K562 (cell line): ENCODE measurements at regions not wholly inside any gene's neighbourhood (a gene's known extent, or its start where the extent isn't known, plus 50 kb on each side); places are given as distances from the start of the nearest gene placed in this dataset.

Source experiments
- ATAC-seq: fragments of 200-7000 bp; cut with Tn5 transposase; 3 replicates; pipeline ENCODE4 v1.9.1; 2020; ENCODE audit warnings: moderate library complexity
- BruUV-seq: library from RNA; stranded (reverse); fragments of 400-500 nt; replicated peaks from 2 replicates; lab custom pipeline; 2021; lab: Mats Ljungman, UMichigan
- CTCF ChIA-PET: fragments of 300-600 bp; formaldehyde crosslinking; extraction: SDS; loops from one replicate; lab custom pipeline; 2021; ENCODE audit warnings: low intra/inter-chr PET ratio; lab: Yijun Ruan, JAX
- POLR2A ChIA-PET: fragments of 300-600, 350-650 bp; sonication (Branson Sonifier 250); formaldehyde crosslinking; extraction: SDS; loops from one replicate; lab custom pipeline; 2021; ENCODE audit warnings: antibody characterized with exemption, inconsistent platforms; lab: Yijun Ruan, JAX
- DNase-seq, 4 experiments: peaks; one replicate each; pipeline versions ENCODE4 v3.0.0 to v3.0.0-alpha.2; 2011 to 2018; ENCODE audit warnings: low spot score in 3 of 4, mixed read lengths in 3 of 4; ENCODE audit errors: extremely low read depth in 1 of 4
- FAIRE-seq: peaks from 2 replicates; lab custom pipeline; 2011; peaks lifted over from hg19 to GRCh38; lab: Jason Lieb, UNC
- H2AFZ ChIP-seq: 2 replicates; pipeline ENCODE4 v1.6.0; 2011; ENCODE audit warnings: low read depth, low read length, control low read depth, inconsistent platforms
- H3K27ac ChIP-seq: fragments of 200-600 bp; 3 replicates; pipeline ENCODE4 v1.8.0; 2011; ENCODE audit warnings: low read depth, mild to moderate bottlenecking, control low read depth, inconsistent platforms, low read length, moderate library complexity, mixed read lengths; ENCODE audit errors: extremely low read depth
- H3K27me3 ChIP-seq, 2 experiments: fragments of 300-600 bp in 1 of 2; 2 replicates in 1 of 2; 3 replicates in 1 of 2; pipeline versions ENCODE4 v1.6.0 to v1.8.0; 2011; ENCODE audit warnings: inconsistent platforms in 2 of 2, low read length in 2 of 2, mild to moderate bottlenecking in 1 of 2, mixed read lengths in 1 of 2, moderate library complexity in 1 of 2; ENCODE audit not compliant: control insufficient read depth in 2 of 2, insufficient read depth in 2 of 2
- H3K36me3 ChIP-seq: fragments of 300-600 bp; 3 replicates; pipeline ENCODE4 v1.8.0; 2011; ENCODE audit warnings: mild to moderate bottlenecking, low read length, inconsistent platforms; ENCODE audit not compliant: control insufficient read depth, insufficient read depth
- H3K4me1 ChIP-seq, 2 experiments: fragments of 200-600 bp in 1 of 2; replicated peaks in 1 of 2; 2 replicates in 1 of 2; 3 replicates in 1 of 2; pipeline versions ENCODE4 v1.5.1 to v1.8.0; 2011; ENCODE audit warnings: inconsistent platforms in 2 of 2, low read length in 2 of 2, mild to moderate bottlenecking in 1 of 2, mixed read lengths in 1 of 2, moderate library complexity in 1 of 2; ENCODE audit not compliant: control insufficient read depth in 2 of 2, insufficient read depth in 2 of 2
- H3K4me2 ChIP-seq: 2 replicates; pipeline ENCODE4 v1.6.1; 2011; ENCODE audit warnings: low read length, control low read depth, inconsistent platforms, mixed read lengths; ENCODE audit not compliant: insufficient read depth
- H3K4me3 ChIP-seq: fragments of 200-600 bp; sonication (generic), shearing (Covaris generic); 2 replicates; pipeline ENCODE4 v1.5.1; 2016; ENCODE audit warnings: control low read depth, inconsistent platforms
- H3K79me2 ChIP-seq: fragments of 200-600 bp; 3 replicates; pipeline ENCODE4 v1.8.0; 2011; ENCODE audit warnings: low read length, inconsistent platforms; ENCODE audit not compliant: control insufficient read depth, insufficient read depth
- H3K9ac ChIP-seq, 2 experiments: 2 replicates each; pipeline versions ENCODE4 v1.6.0 to v1.6.1; 2011; ENCODE audit warnings: low read depth in 2 of 2, low read length in 2 of 2, control low read depth in 1 of 2, inconsistent platforms in 1 of 2, mild to moderate bottlenecking in 1 of 2, mixed read lengths in 1 of 2; ENCODE audit not compliant: insufficient read depth in 1 of 2
- H3K9me1 ChIP-seq: one replicate; pipeline ENCODE4 v1.6.0; 2011; ENCODE audit warnings: inconsistent platforms, mild to moderate bottlenecking, low read length, moderate library complexity; ENCODE audit not compliant: control insufficient read depth, insufficient read depth
- H3K9me3 ChIP-seq: replicated peaks from 2 replicates; pipeline ENCODE4 v1.5.1; 2011; ENCODE audit warnings: low read depth, low read length, inconsistent platforms; ENCODE audit not compliant: control insufficient read depth, insufficient read depth
- H4K20me1 ChIP-seq: replicated peaks from 2 replicates; pipeline ENCODE4 v1.6.1; 2011; ENCODE audit warnings: low read length, inconsistent platforms, mixed read lengths; ENCODE audit not compliant: control insufficient read depth, insufficient read depth
- ELF4 ChIP-seq: fragments of 450-650 bp; formaldehyde crosslinking; IDR thresholded peaks from 2 replicates; pipeline ENCODE4 v1.4.0; 2022; ENCODE audit warnings: missing genetic modification characterization
- EZH2 ChIP-seq: IDR thresholded peaks from 2 replicates; pipeline ENCODE4 v1.6.1; 2012; ENCODE audit warnings: low read depth, mild to moderate bottlenecking, inconsistent platforms, low read length, borderline replicate concordance
- FIP1L1 ChIP-seq: fragments of 200-400 bp; formaldehyde crosslinking; IDR thresholded peaks from 2 replicates; pipeline ENCODE4 v1.6.1; 2018; ENCODE audit warnings: mild to moderate bottlenecking, low read depth, low read length; ENCODE audit not compliant: poor library complexity, severe bottlenecking
- HOXB6 ChIP-seq: fragments of 250-450 bp; sonication (Bioruptor Pico); IDR thresholded peaks from 2 replicates; pipeline ENCODE4 v1.5.1; 2022; ENCODE audit warnings: mild to moderate bottlenecking, borderline replicate concordance
- KAT7 ChIP-seq: sonication (generic); formaldehyde crosslinking; IDR thresholded peaks from 2 replicates; pipeline ENCODE4 v1.8.0; 2022; ENCODE audit warnings: missing genetic modification reagents, mild to moderate bottlenecking, borderline replicate concordance
- MBD2 ChIP-seq: sonication (generic); IDR thresholded peaks from 2 replicates; pipeline ENCODE4 v1.6.1; 2016; ENCODE audit warnings: low read depth, borderline replicate concordance
- RBM25 ChIP-seq: fragments of 200-400 bp; formaldehyde crosslinking; IDR thresholded peaks from 2 replicates; pipeline ENCODE4 v1.6.1; 2018; ENCODE audit warnings: low read length, low read depth, moderate library complexity; ENCODE audit not compliant: severe bottlenecking
- TEAD2 ChIP-seq: fragments of 450-650 bp; IDR thresholded peaks from 2 replicates; pipeline ENCODE4 v1.6.1; 2016; ENCODE audit warnings: missing genetic modification characterization, control low read depth, missing compliant biosample characterization
- ZFP36 ChIP-seq: fragments of 150-350 bp; IDR thresholded peaks from 2 replicates; pipeline ENCODE4 v1.6.1; 2018; ENCODE audit warnings: low read length, low read depth; ENCODE audit not compliant: partially characterized antibody
- WGBS: fragments of 100-300 bp; shearing (Covaris generic); methylation state at CpG from one replicate; pipeline ENCODE4 v1.1.6; 2016; ENCODE audit warnings: low coverage, mixed read lengths; ENCODE audit not compliant: insufficient coverage; ENCODE audit errors: missing lambda C conversion rate; 5-methylcytosine and 5-hydroxymethylcytosine counted together
- in situ Hi-C: fragments of 300-500 bp; cut with MboI; formaldehyde crosslinking; loops from 4 replicates; pipeline ENCODE4 v1.15.0; 2018; ENCODE audit warnings: inconsistent platforms, mixed read lengths
- intact Hi-C: fragments of 100-400 bp; cut with micrococcal nuclease; formaldehyde crosslinking; loops from 2 replicates; pipeline ENCODE4 v1.14.2; 2022
- TF ChIP-seq, protein P1 (sequence below): sonication (generic); formaldehyde crosslinking; IDR thresholded peaks from 2 replicates; pipeline ENCODE4 v1.8.1; 2022; ENCODE audit warnings: missing genetic modification reagents
- TF ChIP-seq, protein P2 (sequence below), 2 experiments: IDR thresholded peaks in 1 of 2; conservative IDR thresholded peaks in 1 of 2; 2 replicates each; pipeline ENCODE4 v1.6.1; 2016; ENCODE audit warnings: low read depth in 2 of 2, mild to moderate bottlenecking in 1 of 2, missing compliant biosample characterization in 1 of 2, missing genetic modification characterization in 1 of 2, moderate library complexity in 1 of 2

DNA sequence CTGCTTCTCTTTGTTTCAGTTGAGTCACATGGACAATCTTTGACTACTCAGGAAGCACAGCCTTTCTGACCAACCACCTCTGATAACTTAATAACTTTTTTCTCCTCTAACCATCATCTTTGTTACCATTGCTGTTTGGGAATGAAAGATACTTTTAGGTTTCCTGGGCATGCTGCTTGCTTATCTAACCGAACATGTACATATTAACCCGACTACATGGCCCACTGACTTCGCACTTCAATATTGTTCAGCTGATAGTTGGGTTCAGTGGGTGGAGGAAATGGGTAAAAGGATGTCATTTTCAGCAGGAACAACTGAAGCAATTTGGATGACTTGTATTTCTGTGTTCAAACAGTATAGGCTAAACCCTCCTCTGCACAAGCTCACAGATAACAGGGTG lies 214.3 kb downstream of the SQOR start (continued):
- TF ChIP-seq MBD2 (no peak), KAT7 (CRISPR knock-in tag) (no peak), HOXB6 (CRISPR knock-in tag) (no peak), FIP1L1 (no peak)
- TF ChIP-seq, protein P1, sequence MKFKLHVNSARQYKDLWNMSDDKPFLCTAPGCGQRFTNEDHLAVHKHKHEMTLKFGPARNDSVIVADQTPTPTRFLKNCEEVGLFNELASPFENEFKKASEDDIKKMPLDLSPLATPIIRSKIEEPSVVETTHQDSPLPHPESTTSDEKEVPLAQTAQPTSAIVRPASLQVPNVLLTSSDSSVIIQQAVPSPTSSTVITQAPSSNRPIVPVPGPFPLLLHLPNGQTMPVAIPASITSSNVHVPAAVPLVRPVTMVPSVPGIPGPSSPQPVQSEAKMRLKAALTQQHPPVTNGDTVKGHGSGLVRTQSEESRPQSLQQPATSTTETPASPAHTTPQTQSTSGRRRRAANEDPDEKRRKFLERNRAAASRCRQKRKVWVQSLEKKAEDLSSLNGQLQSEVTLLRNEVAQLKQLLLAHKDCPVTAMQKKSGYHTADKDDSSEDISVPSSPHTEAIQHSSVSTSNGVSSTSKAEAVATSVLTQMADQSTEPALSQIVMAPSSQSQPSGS (CRISPR knock-in tag), result no peak

DNA sequence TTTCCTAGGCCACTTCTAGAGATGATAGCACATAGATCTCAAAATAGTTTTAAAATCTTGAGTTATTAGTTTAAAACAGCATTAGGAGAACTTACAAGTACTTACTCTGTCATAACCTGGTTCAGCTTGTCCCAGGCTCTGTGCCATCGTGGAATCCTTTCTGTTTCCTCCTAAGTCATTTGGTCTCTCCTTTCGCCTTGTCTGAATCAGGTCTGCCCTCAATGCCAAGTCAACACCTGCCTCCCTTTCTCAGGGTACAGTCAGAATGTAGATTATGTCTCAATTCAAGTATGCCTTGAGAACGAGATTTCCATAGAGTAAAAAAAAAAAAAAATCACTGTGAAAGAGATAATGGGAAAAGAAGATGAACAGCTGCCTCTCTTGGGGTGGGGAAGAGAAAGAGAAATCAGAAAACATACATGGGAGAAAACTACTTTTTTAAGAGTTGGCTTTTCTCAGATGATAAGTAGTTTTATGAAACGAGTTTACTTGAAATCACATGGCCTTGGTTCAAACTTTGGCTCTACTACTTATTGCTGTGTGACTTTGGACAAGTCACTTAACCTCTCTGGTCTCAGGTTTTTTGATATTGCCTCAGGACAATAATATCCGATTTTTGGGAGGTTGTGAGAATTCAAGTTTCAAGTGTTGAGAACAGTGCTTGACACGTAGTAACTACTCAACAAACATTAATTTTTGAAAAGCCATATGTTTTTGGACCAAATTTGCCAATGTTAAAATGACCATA lies 219.8 kb downstream of the SQOR start:
- Histone ChIP-seq H3K4me1 (no peaks in the 10 kb centered on the region), H2AFZ (no peak overlapping the region), H3K27me3 (no peaks in the 10 kb centered on the region), H3K9me3 (no peaks in the 10 kb centered on the region), H3K9me1 (no peaks in the 10 kb centered on the region), H4K20me1 (no peaks in the 10 kb centered on the region), H3K27ac (no peak overlapping the region), H3K4me3 (no peak overlapping the region), H3K36me3 (no peaks in the 10 kb centered on the region), H3K9ac (no peak overlapping the region), H3K79me2 (no peaks in the 10 kb centered on the region), H3K4me2 (no peak overlapping the region)
- WGBS, result 6% methylated on average over 6 of the region's 6 CpGs
- no peak for FAIRE-seq
- TF ChIP-seq, protein P2, sequence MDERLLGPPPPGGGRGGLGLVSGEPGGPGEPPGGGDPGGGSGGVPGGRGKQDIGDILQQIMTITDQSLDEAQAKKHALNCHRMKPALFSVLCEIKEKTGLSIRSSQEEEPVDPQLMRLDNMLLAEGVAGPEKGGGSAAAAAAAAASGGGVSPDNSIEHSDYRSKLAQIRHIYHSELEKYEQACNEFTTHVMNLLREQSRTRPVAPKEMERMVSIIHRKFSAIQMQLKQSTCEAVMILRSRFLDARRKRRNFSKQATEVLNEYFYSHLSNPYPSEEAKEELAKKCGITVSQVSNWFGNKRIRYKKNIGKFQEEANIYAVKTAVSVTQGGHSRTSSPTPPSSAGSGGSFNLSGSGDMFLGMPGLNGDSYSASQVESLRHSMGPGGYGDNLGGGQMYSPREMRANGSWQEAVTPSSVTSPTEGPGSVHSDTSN (CRISPR knock-in tag; IDR thresholded peaks at IDR 0.05; ENCODE audit: low read depth), result no peak
- TF ChIP-seq, protein P2 (tag; conservative IDR thresholded peaks at IDR 0.05; ENCODE audit: low read depth), result no peak
- TF ChIP-seq RBM25 (peak; percentile 83), TEAD2 (tag) (no peak), ELF4 (CRISPR knock-in tag) (no peak), EZH2 (no peak), ZFP36 (peak; percentile 61)
- CTCF ChIA-PET, result no interaction called here
- POLR2A ChIA-PET, result no interaction called here
- intact Hi-C loops (no loop called here), in situ Hi-C loops (no loop called here)
- BruUV-seq, result no TSS peak
- DNase-seq, result no peak
- no peak for ATAC-seq
